ENCODE measurements at regions not wholly inside any gene's neighbourhood (a gene's known extent, or its start where the extent isn't known, plus 50 kb on each side); places are given as distances from the start of the nearest gene placed in this dataset.

GRCh38 chr4:151911970-151912369 lies 151.2 kb upstream of the GATB start:
- TF ChIP-seq POLR2A (IDR thresholded peaks at IDR 0.05) (no peak), CTCF (IDR thresholded peaks at IDR 0.05) (no peak)
